Osteoblast (primary cell): ENCODE measurements at regions not wholly inside any gene's neighbourhood (a gene's known extent, or its start where the extent isn't known, plus 50 kb on each side); places are given as distances from the start of the nearest gene placed in this dataset.

Experiments
- DNase-seq: peaks from one replicate; pipeline ENCODE4 v3.0.0; 2011; ENCODE audit warnings: low spot score, mixed read lengths; ENCODE audit not compliant: insufficient read length; ENCODE audit errors: missing footprints
- H2AFZ ChIP-seq: 2 replicates; pipeline ENCODE4 v1.6.0; 2011; ENCODE audit warnings: mild to moderate bottlenecking, low read length
- H3K27ac ChIP-seq: 2 replicates; pipeline ENCODE4 v1.5.1; 2011; ENCODE audit warnings: mild to moderate bottlenecking, low read depth, low read length, moderate library complexity
- H3K27me3 ChIP-seq: 2 replicates; pipeline ENCODE4 v1.6.0; 2012; ENCODE audit warnings: mild to moderate bottlenecking, control low read depth, inconsistent platforms, low read length, moderate library complexity; ENCODE audit not compliant: insufficient read depth
- H3K36me3 ChIP-seq: 2 replicates; pipeline ENCODE4 v1.5.1; 2011; ENCODE audit warnings: mild to moderate bottlenecking, low read length, control low read depth, moderate library complexity; ENCODE audit not compliant: insufficient read depth
- H3K4me1 ChIP-seq: 2 replicates; pipeline ENCODE4 v1.5.1; 2011; ENCODE audit warnings: mild to moderate bottlenecking, low read length, control low read depth, moderate library complexity; ENCODE audit not compliant: insufficient read depth
- H3K4me2 ChIP-seq: 2 replicates; pipeline ENCODE4 v1.6.0; 2011; ENCODE audit warnings: mild to moderate bottlenecking, low read length; ENCODE audit not compliant: insufficient read depth
- H3K4me3 ChIP-seq: fragments of 200-600 bp; sonication (generic); 3 replicates; pipeline ENCODE4 v1.5.1; 2012; ENCODE audit warnings: mild to moderate bottlenecking, low read length, inconsistent platforms; ENCODE audit not compliant: insufficient read depth
- H3K79me2 ChIP-seq: 2 replicates; pipeline ENCODE4 v1.6.0; 2012; ENCODE audit warnings: mild to moderate bottlenecking, low read length, control low read depth, inconsistent platforms; ENCODE audit not compliant: insufficient read depth
- H3K9me3 ChIP-seq: 2 replicates; pipeline ENCODE4 v1.5.1; 2011; ENCODE audit warnings: low read depth, low read length, control low read depth
- H4K20me1 ChIP-seq: 2 replicates; pipeline ENCODE4 v1.6.0; 2012; ENCODE audit warnings: mild to moderate bottlenecking, low read length, control low read depth; ENCODE audit not compliant: insufficient read depth
- CTCF ChIP-seq: IDR thresholded peaks from 2 replicates; pipeline ENCODE4 v1.5.1; 2011; ENCODE audit warnings: mild to moderate bottlenecking, low read depth, low read length, moderate library complexity; ENCODE audit errors: extremely low read depth

GRCh38 chr12:115146453-115146852 is 462.5 kb upstream of the TBX3 start:
- Histone ChIP-seq H3K4me3 (no peak overlapping the region), H2AFZ (no peak overlapping the region), H4K20me1 (no peaks in the 10 kb centered on the region), H3K79me2 (no peaks in the 10 kb centered on the region), H3K36me3 (no peaks in the 10 kb centered on the region), H3K4me2 (no peak overlapping the region), H3K9me3 (no peaks in the 10 kb centered on the region), H3K27ac (no peak overlapping the region), H3K27me3 (no peaks in the 10 kb centered on the region), H3K4me1 (peaks cover 15% of the 10 kb centered on the region)
- no peak for DNase-seq
- no peak for TF ChIP-seq CTCF

GRCh38 chr12:115144425-115144824 is 460.4 kb upstream of the TBX3 start:
- Histone ChIP-seq H3K4me1 (peaks cover 8% of the 10 kb centered on the region), H3K36me3 (no peaks in the 10 kb centered on the region), H4K20me1 (no peaks in the 10 kb centered on the region), H3K27me3 (no peaks in the 10 kb centered on the region), H3K79me2 (no peaks in the 10 kb centered on the region), H3K27ac (no peak overlapping the region), H3K9me3 (no peaks in the 10 kb centered on the region), H2AFZ (no peak overlapping the region), H3K4me2 (no peak overlapping the region), H3K4me3 (no peak overlapping the region)
- no peak for DNase-seq
- no peak for TF ChIP-seq CTCF

- no peaks in the 10 kb centered on the region for H3K9me3 ChIP-seq
- DNase-seq, result no peak
- no peaks in the 10 kb centered on the region for H3K4me1 ChIP-seq
- H3K36me3 ChIP-seq, result no peaks in the 10 kb centered on the region
- H2AFZ ChIP-seq, result no peak overlapping the region
- no peaks in the 10 kb centered on the region for H4K20me1 ChIP-seq
- TF ChIP-seq CTCF, result no peak
- no peaks in the 10 kb centered on the region for H3K27me3 ChIP-seq
- no peak overlapping the region for H3K27ac ChIP-seq
- H3K4me2 ChIP-seq, result no peak overlapping the region
- H3K4me3 ChIP-seq, result no peak overlapping the region
- H3K79me2 ChIP-seq, result no peaks in the 10 kb centered on the region
Measured at GRCh38 chr12:115140981-115141655, 457.1 kb upstream of the TBX3 start.

- Histone ChIP-seq H3K9me3 (no peaks in the 10 kb centered on the region), H3K79me2 (no peaks in the 10 kb centered on the region), H3K4me2 (no peak overlapping the region), H3K36me3 (no peaks in the 10 kb centered on the region), H3K27me3 (no peaks in the 10 kb centered on the region), H3K4me1 (peaks cover 5% of the 10 kb centered on the region), H3K4me3 (no peak overlapping the region), H2AFZ (no peak overlapping the region), H3K27ac (no peak overlapping the region), H4K20me1 (no peaks in the 10 kb centered on the region)
- no peak for TF ChIP-seq CTCF
- DNase-seq, result no peak
Measured at GRCh38 chr12:115137812-115138521, 454.0 kb upstream of the TBX3 start.
